GM18499 (cell line): ENCODE measurements at regions not wholly inside any gene's neighbourhood (a gene's known extent, or its start where the extent isn't known, plus 50 kb on each side); places are given as distances from the start of the nearest gene placed in this dataset.
"Not testable (repeated sequence)": the region's sequence is repeated elsewhere in the genome, so short reads cannot be mapped to it uniquely, and the experiment has no call there.

Experiments
- ATAC-seq: cut with Tn5 transposase; IDR thresholded peaks from one replicate; pipeline ENCODE4 v1.9.1; 2021; ENCODE audit warnings: moderate number of reproducible peaks; ENCODE audit not compliant: insufficient read depth, unreplicated experiment

DNA sequence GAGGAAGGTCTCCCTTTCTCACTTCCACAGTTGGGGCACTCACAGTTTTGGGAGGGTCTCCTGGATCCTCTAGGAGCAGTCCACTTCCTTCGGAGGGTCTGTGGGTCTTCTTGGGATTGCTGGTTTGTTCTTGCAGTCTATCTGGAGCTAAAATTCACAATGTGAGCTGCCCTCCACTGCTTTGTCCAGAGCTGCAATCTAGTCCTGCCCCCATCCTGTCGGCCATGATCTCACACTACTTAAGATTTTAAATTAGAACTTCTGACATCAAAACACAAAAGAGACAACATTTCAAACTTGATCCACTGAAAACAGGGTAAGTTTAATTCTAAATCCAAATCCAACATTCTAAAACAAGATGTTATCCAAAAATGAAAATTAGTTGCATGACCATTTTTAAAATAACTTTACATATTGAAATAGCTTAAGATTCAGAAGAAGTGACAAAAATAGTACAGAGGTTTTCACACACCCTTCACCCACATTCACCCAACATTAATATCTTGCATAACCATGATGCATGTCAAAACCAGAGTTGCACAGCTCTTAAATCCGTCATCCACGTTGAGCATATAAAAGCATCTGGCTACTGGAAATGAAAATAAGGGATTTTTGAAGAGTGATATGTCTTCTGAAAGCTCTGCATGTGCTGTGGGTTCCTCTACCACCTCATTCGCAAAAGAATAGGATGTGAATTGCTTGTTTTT is 113.7 kb upstream of the EPB41L4A start:
- ATAC-seq = no peak

DNA sequence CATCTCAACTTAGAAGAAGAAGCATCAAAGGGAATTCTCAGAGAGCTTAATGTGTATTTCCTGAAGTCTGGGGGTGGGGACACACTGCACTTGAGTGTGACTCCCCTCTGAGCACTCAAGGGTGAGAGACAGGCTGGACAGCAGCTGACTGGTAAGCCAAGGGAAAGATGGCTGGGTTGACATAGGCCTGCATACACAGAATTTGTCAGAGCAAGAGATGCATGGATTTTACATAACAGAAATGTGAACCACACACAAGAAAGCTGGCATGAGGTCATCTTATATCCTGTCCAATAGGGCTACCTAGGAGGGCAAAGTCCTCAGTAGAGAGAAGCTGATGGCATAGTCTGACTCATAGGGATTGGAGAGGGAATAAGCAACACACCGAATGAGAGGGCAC is 114.3 kb upstream of the EPB41L4A start:
- no peak for ATAC-seq

DNA sequence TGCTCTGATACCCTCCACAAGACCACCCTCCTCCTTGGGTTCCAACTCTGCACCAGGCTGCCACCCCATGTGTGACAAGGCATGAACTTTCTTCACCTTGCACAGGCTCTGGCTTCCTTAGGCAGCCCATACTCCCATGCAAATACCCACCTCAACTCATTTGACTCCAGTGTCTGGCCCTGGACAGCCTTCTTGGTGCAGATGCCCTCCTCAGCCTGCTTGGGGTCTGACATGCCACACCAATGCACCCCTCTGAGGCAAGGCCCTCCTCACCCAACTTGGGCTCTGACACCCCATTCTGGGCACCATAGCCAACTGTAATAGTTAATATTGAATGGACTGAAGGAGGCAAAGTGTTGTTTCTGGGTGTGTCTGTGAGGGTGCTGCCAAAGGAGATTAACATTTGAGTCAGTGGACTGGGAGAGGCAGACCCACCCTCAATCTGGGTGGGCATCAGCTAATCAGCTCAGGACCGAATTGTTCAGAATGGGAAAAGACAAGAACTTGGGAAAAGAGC is 115.0 kb upstream of the EPB41L4A start:
- ATAC-seq = no peak

DNA sequence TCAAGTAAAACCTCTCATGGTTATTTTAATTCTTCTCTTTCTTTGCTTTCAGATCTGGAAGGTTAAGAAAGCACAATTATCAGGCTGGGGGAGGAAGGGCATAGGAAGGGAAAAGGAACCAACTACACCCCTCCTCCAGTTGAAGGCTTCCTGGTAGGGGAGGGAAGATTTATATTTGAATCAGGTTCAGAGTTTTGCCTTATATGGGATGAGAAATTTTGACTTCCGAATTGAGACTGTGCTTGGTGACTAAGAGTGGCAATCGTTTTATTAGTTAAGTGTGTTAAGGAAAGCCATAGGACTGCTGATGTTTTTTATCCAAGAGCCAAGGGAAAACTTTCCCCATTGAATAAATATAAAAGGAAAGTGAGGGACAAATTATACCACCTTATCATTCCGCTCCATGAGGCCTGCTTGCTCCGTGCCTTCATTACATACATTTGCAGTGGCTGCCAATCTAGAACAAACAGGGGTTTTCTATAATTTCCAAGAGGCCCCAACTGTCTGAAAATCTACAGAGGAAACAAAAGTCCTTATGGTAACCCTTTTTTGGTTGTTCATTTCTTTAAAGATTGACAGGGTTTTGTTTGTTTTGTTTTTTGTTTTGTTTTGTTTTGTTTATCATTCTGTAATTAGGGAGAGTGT is 115.7 kb upstream of the EPB41L4A start:
- ATAC-seq = no peak

DNA sequence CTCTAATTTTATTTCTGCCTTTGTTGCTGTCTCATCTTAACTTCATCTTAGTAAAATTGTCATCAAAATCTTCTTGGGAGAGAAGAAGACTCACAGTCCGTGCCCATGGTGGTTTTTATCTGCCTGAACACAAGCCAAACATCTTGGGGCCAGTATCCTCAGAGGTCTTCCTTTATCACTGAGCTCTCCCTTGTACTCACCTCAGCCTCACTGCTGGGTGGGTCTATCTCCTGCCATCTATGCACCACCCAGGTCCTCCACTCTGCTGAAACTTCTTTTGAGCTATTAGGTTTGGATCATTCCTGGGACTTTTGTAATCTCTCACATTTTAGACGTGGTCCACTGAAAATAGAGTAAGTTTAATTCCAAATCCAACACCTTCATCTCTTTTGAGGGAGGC is 116.3 kb upstream of the EPB41L4A start:
- ATAC-seq = no peak

DNA sequence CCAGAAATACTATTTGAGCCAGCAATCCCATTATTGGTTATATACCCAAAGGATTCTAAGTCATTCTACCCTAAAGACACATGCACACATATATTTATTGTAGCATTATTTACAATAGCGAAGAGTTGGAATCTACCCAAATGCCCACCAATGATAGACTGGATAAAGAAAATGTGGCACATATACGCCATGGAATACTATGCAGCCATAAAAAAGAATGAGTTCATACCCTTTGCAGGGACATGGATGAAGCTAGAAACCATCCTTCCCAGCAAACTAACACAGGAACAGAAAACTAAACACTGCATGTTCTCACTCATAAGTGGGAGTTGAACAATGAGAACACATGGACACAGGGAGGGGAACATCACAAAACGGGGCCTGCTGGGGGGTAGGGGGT is 125.5 kb upstream of the EPB41L4A start:
- not testable (repeated sequence) for ATAC-seq

DNA sequence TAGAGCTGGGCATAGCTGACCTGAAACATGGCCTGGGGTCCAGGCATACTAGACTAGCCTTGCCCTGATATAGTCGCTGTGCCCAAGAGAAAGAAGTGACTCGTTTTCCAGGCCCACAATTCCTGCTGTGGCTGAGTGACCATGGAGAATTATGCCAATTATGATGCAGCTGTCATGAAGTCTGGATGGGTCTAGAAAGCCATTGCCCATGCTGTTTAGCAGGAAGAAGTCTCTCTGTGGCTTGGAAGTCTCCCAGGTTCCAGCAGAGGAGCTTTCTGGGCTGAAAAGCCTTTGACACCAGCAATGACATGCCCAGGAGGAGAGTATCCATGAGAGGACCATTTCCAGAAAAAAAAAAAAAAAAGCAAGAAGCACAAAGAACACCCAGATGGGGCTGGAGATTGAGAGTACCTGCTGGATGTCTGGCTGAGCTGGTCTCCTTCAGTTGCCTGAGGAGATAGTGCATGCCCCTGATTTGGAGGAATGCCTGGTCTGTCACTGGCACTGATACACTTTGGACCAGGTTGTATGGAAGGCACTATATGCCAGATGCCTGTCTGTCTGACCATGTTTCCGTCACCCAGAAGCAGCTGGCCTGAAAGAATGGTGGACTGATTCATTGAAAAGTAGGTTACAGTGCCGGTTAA is 128.0 kb upstream of the EPB41L4A start:
- ATAC-seq = no peak

DNA sequence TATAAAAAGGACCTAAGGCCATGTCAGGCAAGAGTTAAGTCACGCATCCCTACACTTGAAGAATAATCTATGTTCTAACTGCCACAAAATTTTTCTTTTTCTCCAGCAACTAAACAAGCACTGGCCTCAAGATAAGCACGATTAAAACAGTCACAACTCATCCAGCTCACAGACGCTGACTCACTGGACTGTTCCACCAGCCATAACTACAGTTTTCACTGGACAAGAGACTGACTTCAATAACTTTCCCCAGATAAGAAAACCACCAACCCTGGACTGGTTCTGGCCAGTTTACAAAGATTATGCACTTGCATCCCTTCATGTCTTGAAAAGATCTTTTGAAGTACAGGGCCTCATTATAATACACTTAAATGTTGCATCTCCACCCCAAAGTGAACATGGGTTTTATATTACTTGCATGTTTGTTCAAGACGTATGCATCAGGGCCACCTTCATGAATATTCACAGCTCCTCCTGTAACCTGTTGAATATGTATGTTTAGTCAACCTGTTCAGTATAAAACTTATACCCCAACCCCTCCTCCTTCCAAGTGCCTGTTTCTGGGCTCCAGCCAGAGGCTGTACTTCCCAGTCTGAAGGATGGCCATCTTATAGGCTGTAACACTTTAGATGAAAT is 129.3 kb upstream of the EPB41L4A start:
- ATAC-seq = no peak

DNA sequence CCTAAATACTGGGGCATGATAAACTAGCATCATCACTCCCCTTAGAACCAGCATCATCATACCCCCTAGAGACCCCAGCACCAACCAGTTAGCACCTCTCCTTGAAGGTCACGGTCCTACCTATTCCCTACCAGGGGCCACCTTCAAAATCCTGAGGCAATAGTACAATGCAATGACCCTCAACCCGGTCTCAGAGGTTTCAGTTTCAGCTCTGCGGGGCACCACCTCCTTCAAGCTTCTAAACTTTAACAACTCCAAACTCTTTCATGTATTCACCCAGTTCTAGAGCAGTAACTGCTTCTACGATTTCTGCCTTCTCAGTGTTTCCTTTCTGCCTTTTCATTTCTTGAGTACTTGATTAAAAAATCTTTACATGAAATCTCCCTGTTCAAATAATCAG is 130.1 kb upstream of the EPB41L4A start:
- ATAC-seq = no peak

DNA sequence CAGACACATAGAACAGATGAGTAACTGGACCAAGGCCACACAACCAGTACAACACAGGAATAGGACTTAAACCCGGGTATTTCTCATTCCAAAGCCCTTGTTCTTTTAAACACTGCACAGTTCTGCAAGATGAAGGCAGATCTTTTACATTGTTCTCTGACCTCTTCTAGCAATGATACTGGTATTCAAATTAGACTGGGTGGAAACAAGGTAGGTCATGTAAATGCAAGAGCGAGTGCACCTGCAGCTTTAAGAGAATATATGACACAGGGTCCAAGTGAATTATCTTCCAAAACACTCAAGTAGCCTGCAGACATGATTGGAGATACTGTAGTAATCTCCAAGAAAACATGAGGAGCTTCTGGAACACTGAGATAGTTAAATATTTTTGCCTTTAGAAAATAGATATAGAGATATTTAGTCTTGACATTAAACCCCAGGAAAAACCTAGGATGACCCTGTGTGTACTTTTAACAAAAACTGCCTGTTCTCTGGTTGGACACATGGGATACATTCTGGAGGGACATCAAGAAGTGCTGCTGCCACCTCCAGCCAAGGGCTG is 130.6 kb upstream of the EPB41L4A start:
- no peak for ATAC-seq

DNA sequence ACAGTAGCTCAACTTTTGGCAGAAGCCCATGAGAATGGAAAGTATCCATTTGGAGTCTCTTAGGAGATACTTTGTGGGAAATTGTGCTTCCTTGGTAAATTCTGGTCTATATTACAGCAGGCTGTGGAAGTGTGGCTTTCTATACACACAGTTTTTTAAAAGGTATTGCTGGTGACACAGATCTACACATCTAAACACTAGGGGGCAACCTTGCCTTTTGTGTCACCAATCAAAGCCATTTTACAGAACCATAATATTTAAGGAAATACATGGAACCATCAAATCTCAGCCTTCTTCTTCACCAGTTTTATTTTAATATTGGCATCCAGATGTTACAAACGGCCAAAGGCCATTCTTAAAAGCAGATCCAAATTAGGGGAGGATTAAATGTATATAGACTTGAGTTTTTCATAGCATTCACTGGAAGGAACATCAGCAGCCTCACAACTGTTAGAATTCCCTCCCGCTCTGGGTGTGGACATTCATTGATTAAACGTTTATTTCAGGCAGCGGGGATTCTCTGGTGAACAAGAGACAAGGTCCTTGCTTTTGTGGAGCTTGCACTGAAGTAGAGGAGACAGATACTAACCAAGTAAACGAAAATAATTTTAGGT is 132.4 kb upstream of the EPB41L4A start:
- peak; percentile 40 for ATAC-seq

DNA sequence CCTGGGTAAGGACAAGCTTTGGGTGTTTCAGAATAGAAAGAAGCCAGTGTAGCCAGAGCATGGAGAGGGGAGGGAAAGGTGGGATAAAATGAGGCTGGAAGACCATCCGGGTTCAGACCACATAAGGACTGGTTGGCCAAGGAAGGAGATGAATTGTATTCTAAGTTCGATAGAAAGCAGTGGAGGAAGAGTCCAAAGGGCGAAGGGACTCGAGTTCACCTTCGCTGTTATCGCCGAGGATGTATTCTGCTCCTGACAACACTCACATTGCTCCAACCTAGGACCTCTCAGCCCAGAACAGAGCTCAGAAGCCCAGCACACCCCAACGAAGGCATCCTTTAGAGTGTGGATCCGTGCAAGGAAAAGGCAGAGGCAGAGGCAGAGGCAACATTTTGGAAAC is 133.1 kb upstream of the EPB41L4A start:
- ATAC-seq = no peak

DNA sequence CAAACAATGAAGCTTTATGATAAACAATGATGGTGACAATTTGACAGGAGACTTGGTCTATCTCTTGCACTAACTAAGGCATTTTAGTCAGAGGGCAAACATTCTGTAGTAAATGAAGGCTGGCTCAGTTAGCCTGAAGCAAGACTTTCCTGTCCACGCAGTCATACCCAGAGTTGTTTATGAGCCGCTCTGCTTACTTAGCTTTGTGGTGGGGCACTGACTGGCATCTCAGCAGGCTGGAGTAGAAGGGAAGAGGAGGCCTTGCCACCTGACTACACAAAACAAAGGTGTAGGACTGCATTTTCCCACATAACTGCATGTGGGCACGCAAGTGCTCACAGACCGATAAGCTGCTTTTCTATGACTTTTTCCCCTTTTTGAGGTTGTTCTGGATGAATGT is 133.7 kb upstream of the EPB41L4A start:
- ATAC-seq = no peak

DNA sequence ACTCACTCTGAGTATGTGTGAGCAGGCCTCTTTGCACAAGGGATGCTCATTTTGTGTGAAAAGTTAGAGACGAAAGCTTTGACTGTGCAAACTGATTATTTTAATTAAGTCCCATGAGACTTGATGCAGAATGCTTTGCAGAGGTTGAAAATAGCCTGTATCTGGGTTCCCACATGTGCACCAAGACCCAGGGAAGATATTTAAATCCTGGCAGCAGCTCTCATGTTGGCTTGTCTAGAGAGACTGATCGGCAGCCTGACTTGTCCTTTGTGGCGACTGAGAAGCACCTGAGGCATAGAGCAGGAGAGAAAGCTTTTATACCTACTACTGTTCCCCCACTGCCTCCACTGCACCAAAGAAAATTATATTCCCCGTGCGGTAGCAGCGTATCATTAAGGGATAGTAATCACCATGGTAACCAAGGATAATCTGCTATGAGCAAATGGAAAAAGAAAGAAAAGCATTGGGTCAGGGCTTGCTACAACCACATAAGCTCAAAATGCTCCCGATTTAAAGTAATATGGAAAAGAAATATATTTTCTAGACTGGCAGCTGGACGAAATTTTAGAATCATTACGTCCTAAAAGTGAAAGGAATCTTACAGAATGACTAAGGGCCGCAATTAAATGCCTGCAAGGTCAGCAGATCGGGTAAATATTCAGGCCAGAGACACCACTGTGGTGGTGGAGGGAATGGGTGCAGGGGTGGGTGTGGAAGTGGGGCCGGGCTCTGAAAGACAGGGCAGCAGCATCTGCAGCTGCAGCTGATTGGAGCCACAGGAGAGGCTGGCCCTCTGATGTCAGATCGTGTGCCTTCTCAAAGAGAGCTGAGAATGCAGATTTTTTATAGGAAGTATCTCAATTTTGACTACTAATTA is 135.3 kb upstream of the EPB41L4A start:
- no peak for ATAC-seq

DNA sequence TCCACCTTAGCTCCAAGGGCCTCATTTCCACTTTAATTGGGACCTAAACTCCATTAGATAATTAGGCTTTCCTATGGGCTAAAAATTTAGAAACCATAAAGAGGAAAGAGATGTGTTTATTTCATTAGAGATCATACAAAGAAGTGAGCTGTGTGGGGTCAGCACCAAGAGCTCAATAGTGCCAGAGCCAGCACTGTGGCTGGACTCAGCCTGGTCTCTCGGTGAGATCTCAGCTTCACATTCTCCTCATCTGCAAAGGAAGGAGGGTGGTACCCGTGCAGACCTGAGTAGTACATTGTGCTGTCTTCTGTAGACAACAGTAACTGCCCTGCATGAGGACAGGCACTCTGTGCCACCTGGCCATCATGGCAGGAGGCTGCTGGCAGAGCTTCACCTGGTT is 136.1 kb upstream of the EPB41L4A start:
- ATAC-seq = no peak

DNA sequence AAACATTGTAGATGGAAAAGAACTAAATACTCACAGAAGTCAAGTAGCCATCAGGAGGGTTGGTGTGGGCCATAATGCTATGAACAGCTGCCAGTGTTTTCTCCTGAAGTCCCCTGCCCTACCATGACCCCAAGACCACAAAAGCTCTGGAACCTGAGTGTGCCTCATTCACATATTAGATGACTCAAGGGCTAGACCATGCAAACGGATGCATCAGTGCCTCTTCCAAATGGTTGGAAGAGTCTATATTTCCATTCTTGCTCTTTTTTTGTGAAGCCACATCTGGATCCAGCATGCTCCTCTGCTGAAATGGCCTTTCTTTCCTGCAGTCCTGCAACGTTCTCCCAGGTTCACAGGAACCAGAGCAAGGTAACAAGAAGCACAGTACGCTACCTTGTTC is 136.6 kb upstream of the EPB41L4A start:
- ATAC-seq = no peak

DNA sequence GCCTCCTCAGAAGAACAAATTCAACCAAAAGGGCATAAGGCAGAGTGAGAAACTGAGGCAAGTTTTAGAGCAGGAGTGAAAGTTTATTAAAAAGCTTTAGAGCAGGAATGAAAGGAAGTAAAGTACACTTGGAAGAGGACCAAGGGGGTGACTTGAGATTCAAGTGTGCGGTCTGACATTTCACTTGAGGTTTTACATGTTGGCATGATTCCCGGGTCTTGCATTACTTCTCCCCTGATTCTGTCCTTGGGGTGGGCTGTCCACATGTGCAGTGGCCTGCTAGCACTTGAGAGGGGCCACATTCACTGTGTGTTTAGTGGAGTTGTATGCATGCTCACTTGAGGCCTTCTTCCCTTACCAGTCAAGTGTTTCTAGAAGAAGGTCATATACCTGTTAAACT is 140.4 kb upstream of the EPB41L4A start:
- ATAC-seq = not testable (repeated sequence)

DNA sequence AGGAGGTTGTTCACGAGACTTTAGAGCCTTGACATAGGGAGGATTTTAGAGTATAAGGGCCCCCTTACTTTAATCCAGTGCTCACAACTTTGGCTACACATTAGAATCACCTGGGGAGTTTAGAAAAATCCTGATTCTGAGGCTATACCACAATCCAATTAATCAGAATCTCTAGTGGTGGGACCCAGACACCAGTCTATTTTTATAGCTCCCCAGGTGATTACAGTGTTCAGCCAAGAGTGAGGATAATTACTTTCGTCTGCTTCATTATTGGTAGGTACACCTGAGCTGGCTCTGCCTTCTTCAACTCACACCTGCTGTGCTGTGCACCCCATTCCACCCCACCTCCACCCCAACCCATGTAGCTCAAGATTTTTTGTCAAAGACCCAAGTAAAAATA is 141.3 kb upstream of the EPB41L4A start:
- no peak for ATAC-seq

DNA sequence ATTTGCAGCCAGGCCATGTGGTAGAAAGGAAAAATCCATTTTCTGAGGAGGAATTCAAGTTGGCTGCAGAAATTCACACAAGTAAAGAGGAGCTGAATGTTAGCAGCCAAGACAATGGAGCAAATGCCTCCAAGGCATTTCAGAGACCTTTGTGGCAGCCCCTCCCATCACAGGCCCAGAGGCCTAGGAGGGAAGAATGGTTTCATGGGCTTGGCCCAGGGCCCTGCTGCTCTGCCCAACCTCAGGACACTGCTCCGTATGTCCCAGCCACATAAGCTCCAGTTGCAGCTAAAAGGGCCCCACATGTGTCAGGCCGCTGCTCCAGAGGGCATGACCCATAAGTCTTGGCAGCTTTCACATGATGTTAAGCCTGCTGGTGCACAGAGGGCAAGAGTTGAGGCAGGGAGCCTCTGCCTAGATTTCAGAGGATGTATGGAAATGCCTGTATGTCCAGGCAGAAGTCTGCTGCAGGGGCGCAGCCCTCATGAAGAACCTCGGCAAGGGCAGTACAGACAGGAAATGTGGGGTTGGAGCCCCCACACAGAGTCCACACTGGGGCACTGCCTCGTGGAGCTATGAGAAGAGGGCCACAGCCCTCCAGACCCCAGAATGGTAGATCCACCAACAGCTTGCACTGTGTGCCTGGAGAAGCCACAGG is 144.2 kb upstream of the EPB41L4A start:
- no peak for ATAC-seq
